GM19372 (cell line): ENCODE measurements at regions not wholly inside any gene's neighbourhood (a gene's known extent, or its start where the extent isn't known, plus 50 kb on each side); places are given as distances from the start of the nearest gene placed in this dataset.

ENCODE experiments used
- ATAC-seq: cut with Tn5 transposase; IDR thresholded peaks from one replicate; pipeline ENCODE4 v1.9.1; 2021; ENCODE audit warnings: mild to moderate bottlenecking, low read depth, moderate library complexity; ENCODE audit not compliant: unreplicated experiment

DNA sequence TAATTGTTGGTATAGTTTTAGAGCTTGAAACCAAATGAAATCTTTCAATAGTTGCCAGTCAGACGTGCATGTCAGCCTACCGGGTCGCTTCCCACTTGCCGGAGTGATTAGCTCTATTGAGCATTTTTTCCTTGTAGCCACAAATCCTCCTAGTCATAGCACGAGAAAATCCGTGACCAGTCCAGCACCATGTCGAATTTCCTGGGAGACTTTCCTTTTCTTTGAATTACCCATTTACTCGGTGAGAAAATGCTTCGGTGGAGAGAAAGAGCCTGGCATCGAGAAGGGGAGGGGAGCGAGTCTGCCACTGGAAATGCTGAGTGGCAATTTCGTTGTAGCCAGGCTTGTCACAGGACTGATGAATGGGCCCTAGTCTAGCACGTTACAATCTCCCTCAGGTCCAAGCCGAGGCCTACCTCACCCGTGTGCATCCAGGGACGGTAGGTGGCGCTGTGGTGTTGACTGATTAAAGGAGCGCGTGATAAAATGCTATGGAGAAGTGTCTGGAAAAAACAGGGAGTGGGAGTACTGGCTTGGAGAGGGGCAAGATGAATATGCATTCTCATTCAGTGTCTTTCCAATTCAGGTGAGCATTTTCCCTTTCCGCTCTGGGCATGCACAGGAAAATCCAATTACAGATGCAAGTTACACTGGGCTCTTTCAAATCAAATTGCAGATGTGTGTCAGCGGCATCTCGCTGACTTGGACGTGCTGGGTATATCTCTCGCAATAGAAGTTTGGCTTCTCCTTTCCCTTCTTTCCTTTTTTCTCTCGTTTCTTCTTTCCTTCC, 238.8 kb downstream of the EDEM1 start:
- peak; percentile 60 for ATAC-seq

GRCh38 chr3:5427021-5427420, 239.5 kb downstream of the EDEM1 start:
- ATAC-seq, result no peak

DNA sequence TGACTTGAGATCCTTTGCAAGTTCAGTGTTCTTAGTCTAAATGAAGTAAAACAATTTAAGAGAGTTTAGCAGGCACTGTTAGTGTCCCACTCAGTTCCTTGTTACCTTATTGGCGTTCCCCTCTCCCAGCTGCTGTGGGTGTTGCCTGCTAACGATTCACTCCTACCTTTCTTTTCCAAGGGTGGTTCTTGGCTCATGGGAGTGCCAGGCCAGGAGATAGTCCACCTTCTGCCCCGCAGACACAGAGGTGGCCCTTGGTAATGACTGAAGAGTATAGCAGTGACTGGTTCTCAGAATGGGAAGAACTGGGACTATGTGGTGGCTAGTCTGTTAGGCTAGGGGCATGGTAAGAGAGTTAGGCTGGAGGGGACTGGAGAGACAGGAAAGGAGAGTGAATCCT, 240.4 kb downstream of the EDEM1 start:
- ATAC-seq, result no peak

GRCh38 chr3:5428607-5429516, 241.4 kb downstream of the EDEM1 start:
- peak; percentile 69 for ATAC-seq

DNA sequence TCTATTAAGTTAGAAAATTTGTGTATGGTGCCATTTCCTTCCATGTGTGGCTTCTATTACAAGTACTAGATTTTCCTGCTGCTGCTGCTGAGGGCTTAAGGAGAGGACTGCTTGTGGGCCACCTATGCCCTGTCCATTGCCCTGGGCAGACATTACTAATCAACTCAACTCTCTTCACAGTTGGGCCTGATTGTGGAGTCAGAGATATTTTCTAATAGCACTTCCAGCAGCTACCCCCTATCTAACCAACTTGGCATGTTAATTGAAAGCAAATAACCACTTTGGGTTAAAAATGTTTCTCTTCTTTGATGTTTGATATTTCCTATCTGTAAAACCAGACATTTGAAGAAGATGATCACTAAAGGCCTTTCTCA, 242.0 kb downstream of the EDEM1 start:
- no peak for ATAC-seq

DNA sequence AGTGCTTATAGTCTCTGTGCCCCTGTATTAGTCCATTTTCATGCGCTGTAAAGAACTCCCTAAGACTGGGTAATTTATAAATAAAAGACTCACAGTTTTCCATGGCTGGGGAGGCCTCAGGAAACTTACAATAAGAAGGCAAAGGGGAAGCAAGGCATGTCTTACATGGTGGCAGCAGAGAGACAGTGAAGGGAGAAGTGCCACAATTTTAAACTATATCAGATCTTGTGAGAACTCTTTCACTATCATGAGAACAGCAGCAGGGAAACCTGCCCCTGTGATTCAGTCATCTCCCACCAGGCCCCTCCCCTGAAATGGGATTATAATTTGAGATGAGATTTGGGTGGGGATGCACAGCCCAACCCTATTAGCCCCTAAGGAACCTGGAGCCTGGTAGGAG, 243.2 kb downstream of the EDEM1 start:
- ATAC-seq, result no peak

- no peak for ATAC-seq
Observed at GRCh38 chr3:5431146-5431545, 243.6 kb downstream of the EDEM1 start.

DNA sequence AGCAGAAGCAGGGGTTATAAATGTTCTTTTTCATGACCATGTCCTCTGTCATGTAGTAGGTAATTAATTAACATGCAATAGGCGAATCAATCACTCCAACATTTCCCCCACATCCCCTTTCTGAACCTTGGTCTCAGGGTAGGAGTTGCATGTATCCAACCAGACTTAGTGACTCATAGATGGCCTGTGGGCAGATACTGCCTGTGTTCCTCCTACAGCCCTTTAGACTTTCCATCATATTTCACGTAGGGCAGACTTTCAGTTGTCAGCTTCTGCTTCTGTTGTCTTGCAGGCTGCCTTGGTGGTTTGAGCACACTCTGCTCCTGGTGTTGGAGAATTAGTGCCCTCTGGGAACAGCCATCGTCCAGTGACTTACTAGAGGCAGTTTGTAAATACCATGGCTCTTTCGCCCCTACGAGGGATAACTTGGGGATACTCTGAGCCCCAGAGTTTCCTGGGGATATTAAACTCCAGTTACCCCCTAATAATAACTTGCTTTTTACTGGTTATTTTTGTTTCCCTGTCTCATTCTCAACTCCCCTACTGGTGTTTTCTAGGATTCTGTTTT, 244.4 kb downstream of the EDEM1 start:
- ATAC-seq, result no peak

DNA sequence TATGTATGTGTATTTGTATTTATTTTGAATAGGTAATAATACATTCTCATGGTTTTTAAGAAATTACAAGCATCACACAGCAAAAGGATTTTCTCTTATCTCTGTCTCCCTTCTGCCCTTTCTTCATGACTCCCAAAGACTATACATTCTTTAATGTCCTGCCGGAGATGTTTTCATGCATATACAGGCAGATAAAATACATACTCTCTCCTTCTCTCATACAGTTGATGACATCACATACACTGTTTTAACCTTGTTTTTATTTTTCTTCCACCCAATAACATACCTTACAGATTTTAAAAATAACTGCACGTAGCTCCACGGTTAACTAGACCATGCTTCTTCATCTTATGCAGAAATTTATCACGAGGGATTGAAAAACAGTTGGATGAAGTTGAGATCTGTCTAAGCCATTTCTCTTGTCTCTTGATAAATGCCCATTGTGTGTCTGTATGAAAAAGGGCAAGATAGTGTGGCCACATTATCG, 249.8 kb downstream of the EDEM1 start:
- no peak for ATAC-seq

DNA sequence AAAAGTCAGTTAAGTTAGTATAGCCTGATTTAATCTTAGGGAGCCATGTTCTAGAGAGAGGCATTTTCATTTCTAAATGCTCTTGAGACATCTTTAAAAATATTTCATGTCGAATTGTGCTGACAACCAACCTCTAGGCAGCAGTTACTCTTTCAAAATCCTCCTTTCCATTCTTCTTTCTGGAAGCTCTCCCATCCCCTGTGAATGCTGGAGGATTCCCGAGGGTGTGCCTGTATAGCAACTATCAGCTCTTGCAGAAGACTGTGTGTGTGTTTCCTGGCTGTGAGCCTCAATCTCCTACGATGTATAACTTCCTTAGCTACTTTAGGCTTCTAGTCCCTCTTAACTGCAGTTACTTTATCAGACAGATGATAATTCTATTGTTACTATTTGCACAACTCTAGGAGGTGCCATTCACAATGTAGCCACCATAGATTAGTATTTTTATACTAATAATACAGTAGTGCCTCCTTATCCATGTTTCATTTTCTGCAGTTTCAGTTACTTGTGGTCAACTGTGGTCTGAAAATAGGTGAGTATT, 250.3 kb downstream of the EDEM1 start:
- no peak for ATAC-seq

GRCh38 chr3:5441401-5441800, 253.9 kb downstream of the EDEM1 start:
- no peak for ATAC-seq

- no peak for ATAC-seq
Observed at GRCh38 chr3:5442106-5442785, 254.7 kb downstream of the EDEM1 start.

GRCh38 chr3:5442786-5443138, 255.3 kb downstream of the EDEM1 start:
- ATAC-seq, result no peak

GRCh38 chr3:5444253-5444652, 256.7 kb downstream of the EDEM1 start:
- ATAC-seq, result no peak

DNA sequence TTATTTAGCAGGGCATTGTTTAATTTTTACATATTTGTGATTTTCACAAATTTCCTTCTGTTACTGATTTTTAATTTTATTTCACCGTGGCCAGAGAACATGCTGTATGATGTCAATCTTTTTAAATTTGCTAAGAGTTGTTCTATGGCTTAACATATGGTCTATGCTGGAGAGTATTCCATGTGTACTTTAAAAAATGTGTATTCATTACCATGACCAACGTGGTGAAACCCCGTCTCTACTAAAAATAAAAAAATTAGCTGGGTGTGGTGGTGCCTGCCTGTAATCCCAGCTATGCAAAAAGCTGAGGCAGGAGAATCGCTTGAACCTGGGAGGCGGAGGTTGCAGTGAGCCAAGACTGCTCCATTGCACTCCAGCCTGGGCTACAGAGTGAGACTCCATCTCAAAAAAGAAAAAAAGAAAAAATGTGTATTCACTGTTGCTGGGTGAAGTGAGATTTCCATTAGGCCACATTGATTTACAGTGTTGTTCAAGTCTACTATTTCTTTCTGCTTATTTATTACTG, 258.2 kb downstream of the EDEM1 start:
- no peak for ATAC-seq

GRCh38 chr3:5448246-5448645, 260.7 kb downstream of the EDEM1 start:
- no peak for ATAC-seq

DNA sequence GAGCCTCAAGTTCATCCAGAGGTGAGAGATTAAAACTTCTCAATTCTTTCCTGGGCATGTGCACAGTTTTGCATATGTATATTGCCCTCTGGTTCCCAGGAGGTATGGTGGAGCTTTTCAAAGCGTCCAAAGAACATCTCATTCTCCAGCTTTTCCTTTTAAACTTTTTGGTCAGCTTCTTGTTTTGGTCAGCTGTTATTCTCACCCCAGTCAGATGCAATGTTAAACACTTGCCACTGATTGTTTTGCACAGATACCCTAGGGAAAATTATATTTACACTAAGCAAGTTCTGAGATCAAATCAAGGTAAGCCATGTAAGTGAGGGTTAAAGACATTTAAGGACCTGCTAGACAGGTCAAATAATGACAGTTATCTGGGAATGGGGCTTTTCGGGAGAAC, 261.3 kb downstream of the EDEM1 start:
- no peak for ATAC-seq

GRCh38 chr3:5456199-5456598, 268.7 kb downstream of the EDEM1 start:
- ATAC-seq, result no peak

DNA sequence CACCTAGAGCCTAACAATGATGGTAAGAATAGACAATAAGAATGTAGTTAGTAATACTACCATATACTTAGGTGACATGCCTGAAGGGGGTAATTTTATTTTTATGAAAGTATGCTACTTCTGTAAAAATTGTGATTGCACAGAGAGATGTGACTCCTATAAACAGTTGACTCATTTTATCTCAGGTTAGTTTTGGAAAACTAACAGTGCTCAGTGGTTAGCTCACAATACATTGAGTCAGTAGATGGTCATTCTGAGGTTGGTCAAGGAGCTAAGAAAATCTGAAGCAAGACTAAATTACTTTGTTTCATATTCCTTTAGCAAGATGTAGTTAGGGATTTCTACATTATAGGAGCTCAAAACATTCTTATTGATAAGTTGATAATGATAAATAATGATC, 271.0 kb downstream of the EDEM1 start:
- no peak for ATAC-seq

GRCh38 chr3:5462086-5462485, 274.6 kb downstream of the EDEM1 start:
- no peak for ATAC-seq
